IMR-90 (cell line): ENCODE measurements at regions not wholly inside any gene's neighbourhood (a gene's known extent, or its start where the extent isn't known, plus 50 kb on each side); places are given as distances from the start of the nearest gene placed in this dataset.

ENCODE experiments used
- ATAC-seq: fragments of 200-7000 bp; cut with Tn5 transposase; 2 replicates; pipeline ENCODE4 v1.9.1; 2020; ENCODE audit warnings: low read depth, mild to moderate bottlenecking, moderate library complexity
- BruUV-seq: library from RNA; stranded (reverse); fragments of 400-500 nt; replicated peaks from 2 replicates; lab custom pipeline; 2021; lab: Mats Ljungman, UMichigan
- CTCF ChIA-PET: fragments of 300-600 bp; formaldehyde crosslinking; extraction: SDS; loops from one replicate; lab custom pipeline; 2021; ENCODE audit warnings: antibody characterized with exemption; lab: Yijun Ruan, JAX
- POLR2A ChIA-PET: fragments of 300-600 bp; sonication (Branson Sonifier 250); formaldehyde crosslinking; loops from one replicate; lab custom pipeline; 2022; ENCODE audit warnings: antibody characterized with exemption; ENCODE audit not compliant: unreplicated experiment; lab: Charles Lee
- DNase-seq: peaks from one replicate; pipeline ENCODE4 v3.0.0; 2013
- H2AFZ ChIP-seq: replicated peaks from 2 replicates; pipeline ENCODE3; 2013; ENCODE audit warnings: low read length, mild to moderate bottlenecking; ENCODE audit not compliant: poor library complexity
- H2AK5ac ChIP-seq: 2 replicates; pipeline ENCODE4 v1.6.1; 2013; ENCODE audit warnings: low read depth, low read length, inconsistent platforms
- H2AK9ac ChIP-seq: replicated peaks from 2 replicates; pipeline ENCODE3; 2013; ENCODE audit warnings: mild to moderate bottlenecking, low read depth, low read length, moderate library complexity; ENCODE audit not compliant: poor library complexity
- H2BK120ac ChIP-seq: 2 replicates; pipeline ENCODE4 v1.6.1; 2013; ENCODE audit warnings: low read depth, low read length, inconsistent platforms
- H2BK15ac ChIP-seq: 3 replicates; pipeline ENCODE4 v1.6.1; 2013; ENCODE audit warnings: low read depth, low read length, inconsistent platforms
- H2BK20ac ChIP-seq: 2 replicates; pipeline ENCODE4 v1.6.1; 2013; ENCODE audit warnings: low read depth, mild to moderate bottlenecking, inconsistent platforms, low read length, moderate library complexity
- H2BK5ac ChIP-seq: 2 replicates; pipeline ENCODE4 v1.6.1; 2013; ENCODE audit warnings: mild to moderate bottlenecking, low read depth, low read length, inconsistent platforms; ENCODE audit not compliant: poor library complexity, severe bottlenecking
- H3K14ac ChIP-seq: replicated peaks from 2 replicates; pipeline ENCODE4 v1.6.1; 2013; ENCODE audit warnings: low read depth, low read length, inconsistent platforms
- H3K18ac ChIP-seq: 2 replicates; pipeline ENCODE4 v1.6.1; 2013; ENCODE audit warnings: low read depth, low read length, control low read depth
- H3K23ac ChIP-seq: 2 replicates; pipeline ENCODE4 v1.6.1; 2013; ENCODE audit warnings: low read depth, low read length, inconsistent platforms
- H3K27ac ChIP-seq: 2 replicates; pipeline ENCODE4 v1.5.1; 2013; ENCODE audit warnings: mild to moderate bottlenecking, control low read depth, low read length; ENCODE audit not compliant: insufficient read depth
- H3K27me3 ChIP-seq: 2 replicates; pipeline ENCODE4 v1.6.1; 2013; ENCODE audit warnings: low read length; ENCODE audit not compliant: control insufficient read depth, insufficient read depth
- H3K36me3 ChIP-seq: 2 replicates; pipeline ENCODE4 v1.6.1; 2013; ENCODE audit warnings: low read length, mixed read lengths; ENCODE audit not compliant: control insufficient read depth, insufficient read depth
- H3K4ac ChIP-seq: 2 replicates; pipeline ENCODE4 v1.6.1; 2013; ENCODE audit warnings: low read depth, low read length, inconsistent platforms
- H3K4me1 ChIP-seq: 2 replicates; pipeline ENCODE4 v1.6.1; 2013; ENCODE audit warnings: low read length, mixed read lengths; ENCODE audit not compliant: control insufficient read depth, insufficient read depth
- H3K4me2 ChIP-seq: 2 replicates; pipeline ENCODE4 v1.6.1; 2013; ENCODE audit warnings: low read depth, mild to moderate bottlenecking, control low read depth, low read length, moderate library complexity
- H3K4me3 ChIP-seq: 2 replicates; pipeline ENCODE4 v1.5.1; 2013; ENCODE audit warnings: low read depth, mild to moderate bottlenecking, control low read depth, low read length, moderate library complexity; ENCODE audit not compliant: insufficient read depth
- H3K56ac ChIP-seq: 2 replicates; pipeline ENCODE4 v1.6.1; 2013; ENCODE audit warnings: low read length, inconsistent platforms; ENCODE audit not compliant: insufficient read depth; ENCODE audit errors: extremely low read depth
- H3K79me1 ChIP-seq, 2 experiments: 2 replicates each; pipeline ENCODE4 v1.6.1; 2013; ENCODE audit warnings: low read length in 2 of 2, inconsistent platforms in 1 of 2, low read depth in 1 of 2
- H3K9ac ChIP-seq: 2 replicates; pipeline ENCODE4 v1.6.1; 2013; ENCODE audit warnings: low read depth, low read length, control low read depth
- H3K9me1 ChIP-seq: 2 replicates; pipeline ENCODE4 v1.6.1; 2013; ENCODE audit warnings: low read length, inconsistent platforms; ENCODE audit not compliant: insufficient read depth
- H3K9me3 ChIP-seq: 2 replicates; pipeline ENCODE4 v1.6.1; 2013; ENCODE audit warnings: low read length; ENCODE audit not compliant: control insufficient read depth, insufficient read depth
- H4K20me1 ChIP-seq: 2 replicates; pipeline ENCODE4 v1.6.1; 2013; ENCODE audit warnings: low read length, inconsistent platforms; ENCODE audit not compliant: insufficient read depth
- H4K5ac ChIP-seq: 2 replicates; pipeline ENCODE4 v1.6.1; 2013; ENCODE audit warnings: mild to moderate bottlenecking, low read depth, low read length, control low read depth
- H4K8ac ChIP-seq, 2 experiments: 2 replicates each; pipeline ENCODE4 v1.6.1; 2013; ENCODE audit warnings: low read depth in 2 of 2, low read length in 2 of 2, control low read depth in 1 of 2, inconsistent platforms in 1 of 2
- H4K91ac ChIP-seq: 2 replicates; pipeline ENCODE4 v1.6.1; 2013; ENCODE audit warnings: low read depth, low read length, inconsistent platforms; ENCODE audit not compliant: insufficient read depth
- BHLHE40 ChIP-seq: fragments of 150-350 bp; IDR thresholded peaks from 2 replicates; pipeline ENCODE4 v1.6.1; 2016; ENCODE audit warnings: mild to moderate bottlenecking, low read depth, low read length
- CHD1 ChIP-seq: IDR thresholded peaks from 2 replicates; pipeline ENCODE4 v1.6.1; 2012; ENCODE audit warnings: low read depth, low read length, improper control_type of control experiment
- MXI1 ChIP-seq: IDR thresholded peaks from 2 replicates; pipeline ENCODE4 v1.6.1; 2012; ENCODE audit warnings: low read depth, mild to moderate bottlenecking, low read length, moderate library complexity, borderline replicate concordance
- RAD21 ChIP-seq: IDR thresholded peaks from 2 replicates; pipeline ENCODE4 v1.6.1; 2012; ENCODE audit warnings: low read length, improper control_type of control experiment
- RFX5 ChIP-seq: IDR thresholded peaks from 2 replicates; pipeline ENCODE4 v1.8.0; 2012; ENCODE audit warnings: low read depth, mild to moderate bottlenecking, low read length, moderate library complexity
- WGBS, 2 experiments: methylation state at CpG; one replicate each; pipeline versions ENCODE4 v1.1.5 to v1.1.7; 2013; ENCODE audit warnings: missing lambda C conversion rate in 2 of 2; ENCODE audit not compliant: insufficient read length in 1 of 2; ENCODE audit errors: extremely low coverage in 2 of 2; 5-methylcytosine and 5-hydroxymethylcytosine counted together
- dilution Hi-C: fragments of 300-500 bp; cut with HindIII; formaldehyde crosslinking; loops from one replicate; pipeline ENCODE4 v1.14.3; 2018; ENCODE audit warnings: low sequenced_read_pairs; ENCODE audit not compliant: unreplicated experiment
- in situ Hi-C: fragments of 300-500 bp; cut with MboI; formaldehyde crosslinking; loops from 3 replicates; pipeline ENCODE4 v1.14.3; 2019; ENCODE audit warnings: low sequenced_read_pairs, inconsistent platforms, mixed read lengths
- intact Hi-C: fragments of 100-400 bp; cut with micrococcal nuclease; formaldehyde crosslinking; loops from 2 replicates; pipeline ENCODE4 v1.10.0; 2022
- TF ChIP-seq, protein P1 (sequence below): fragments of 150-350 bp; IDR thresholded peaks from 2 replicates; pipeline ENCODE4 v1.6.1; 2016; ENCODE audit warnings: low read depth, mild to moderate bottlenecking, low read length, moderate library complexity, borderline replicate concordance

- no peak overlapping the region for H3K18ac ChIP-seq
- H3K4ac ChIP-seq: no peak overlapping the region
- POLR2A ChIA-PET: no interaction called here
Measured at GRCh38 chr2:8239531-8240088, 442.2 kb upstream of the ID2 start.

More at GRCh38 chr2:8239531-8240088, 442.2 kb upstream of the ID2 start:
- H3K4me1 ChIP-seq: no peaks in the 10 kb centered on the region; the same call in 1 of the 2 replicates
- no peak overlapping the region for H4K91ac ChIP-seq
- peaks cover 7% of the 10 kb centered on the region for H3K9me3 ChIP-seq
- no peak overlapping the region for H2BK5ac ChIP-seq
- H3K27me3 ChIP-seq: peaks cover 5% of the 10 kb centered on the region; the same call in 1 of the 2 replicates
- intact Hi-C loops (no loop called here), in situ Hi-C loops (no loop called here), dilution Hi-C loops (no loop called here)
- H4K5ac ChIP-seq: no peak overlapping the region
- no peak overlapping the region for H2BK120ac ChIP-seq
- H3K9ac ChIP-seq: no peak overlapping the region
- no peaks in the 10 kb centered on the region for H3K79me1 ChIP-seq
- no peak overlapping the region for H2BK15ac ChIP-seq
- BruUV-seq: no TSS peak
- no peak overlapping the region for H2BK20ac ChIP-seq
- H3K4me3 ChIP-seq: no peak overlapping the region
- H3K4me2 ChIP-seq: no peak overlapping the region
- no peaks in the 10 kb centered on the region for H3K36me3 ChIP-seq
- DNase-seq (peak; percentile 6), ATAC-seq (no peak)
- H3K23ac ChIP-seq: no peak overlapping the region
- no peak overlapping the region for H2AK5ac ChIP-seq
- no peak overlapping the region for H3K14ac ChIP-seq
- TF ChIP-seq RAD21: no peak
- TF ChIP-seq RFX5: no peak
- TF ChIP-seq, protein P1, sequence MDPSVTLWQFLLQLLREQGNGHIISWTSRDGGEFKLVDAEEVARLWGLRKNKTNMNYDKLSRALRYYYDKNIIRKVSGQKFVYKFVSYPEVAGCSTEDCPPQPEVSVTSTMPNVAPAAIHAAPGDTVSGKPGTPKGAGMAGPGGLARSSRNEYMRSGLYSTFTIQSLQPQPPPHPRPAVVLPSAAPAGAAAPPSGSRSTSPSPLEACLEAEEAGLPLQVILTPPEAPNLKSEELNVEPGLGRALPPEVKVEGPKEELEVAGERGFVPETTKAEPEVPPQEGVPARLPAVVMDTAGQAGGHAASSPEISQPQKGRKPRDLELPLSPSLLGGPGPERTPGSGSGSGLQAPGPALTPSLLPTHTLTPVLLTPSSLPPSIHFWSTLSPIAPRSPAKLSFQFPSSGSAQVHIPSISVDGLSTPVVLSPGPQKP: no peak
- TF ChIP-seq BHLHE40: no peak
- no peak for TF ChIP-seq MXI1
- TF ChIP-seq CHD1: no peak
- WGBS, 2 experiments: no CpG with 5 or more reads among the region's 5 CpGs
- CTCF ChIA-PET: no interaction called here
- no peak overlapping the region for H2AK9ac ChIP-seq
- no peak overlapping the region for H3K56ac ChIP-seq
- no peak overlapping the region for H4K8ac ChIP-seq
- no peak overlapping the region for H3K27ac ChIP-seq
- H4K20me1 ChIP-seq: no peaks in the 10 kb centered on the region
- no peaks in the 10 kb centered on the region for H3K9me1 ChIP-seq
- H2AFZ ChIP-seq: no peak overlapping the region
